ENCODE measurements at regions not wholly inside any gene's neighbourhood (a gene's known extent, or its start where the extent isn't known, plus 50 kb on each side); places are given as distances from the start of the nearest gene placed in this dataset.
A peak's percentile ranks its signal among the peaks of the same experiment; 100 is the strongest.
"Not testable (repeated sequence)": the region's sequence is repeated elsewhere in the genome, so short reads cannot be mapped to it uniquely, and the experiment has no call there.

DNA sequence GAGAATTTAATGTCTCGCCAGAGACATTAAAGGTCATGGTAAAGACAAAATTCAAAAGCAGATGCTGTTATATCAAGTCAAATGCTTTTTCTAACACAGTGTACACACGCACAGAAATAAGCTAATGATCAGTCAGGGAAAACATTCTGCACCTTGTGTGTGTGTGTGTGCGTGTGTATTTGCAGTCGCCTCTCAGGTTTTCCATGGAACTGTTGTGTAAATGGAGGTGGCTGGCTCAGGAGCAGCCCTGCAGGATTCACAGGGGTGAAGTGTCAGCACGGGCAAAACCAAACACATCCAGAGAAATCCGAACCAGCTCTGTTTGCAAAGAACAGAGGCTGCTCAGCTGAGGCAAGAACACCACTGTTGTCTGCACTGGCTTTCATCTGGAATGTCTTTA is 76.2 kb upstream of the YWHAQ start:
- intact Hi-C loops (cut with DNase I) = no loop called here

DNA sequence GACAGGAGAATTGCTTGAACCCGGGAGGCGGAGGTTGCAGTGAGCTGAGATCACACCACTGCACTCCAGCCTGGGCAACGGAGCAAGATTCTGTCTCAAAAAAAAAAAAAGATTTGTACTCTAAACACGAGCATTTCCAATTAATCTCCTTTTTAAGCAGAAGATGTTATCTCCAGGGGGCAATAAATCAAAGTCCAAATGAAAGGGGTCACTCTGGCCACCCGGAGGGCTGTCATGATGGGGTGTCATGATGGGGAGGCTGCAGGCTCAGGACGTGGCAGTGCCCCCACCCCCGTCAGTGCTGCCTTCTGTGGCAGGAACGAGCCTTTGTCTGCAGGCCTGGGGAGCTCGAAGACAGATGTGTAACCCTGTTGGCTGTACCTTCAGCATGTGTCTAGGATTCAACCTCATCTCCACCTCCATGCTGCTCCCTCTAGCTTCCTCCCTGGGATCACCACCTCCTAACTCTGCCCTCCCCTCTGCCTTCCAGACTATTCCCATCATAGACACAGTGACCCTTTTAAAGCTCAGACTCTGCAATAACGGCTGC is 76.9 kb upstream of the YWHAQ start:
- DNase-seq = no peak
- intact Hi-C loops (cut with DNase I) = no loop called here

More for the DNA sequence above, 76.2 kb upstream of the YWHAQ start:
- no peak for DNase-seq

DNA sequence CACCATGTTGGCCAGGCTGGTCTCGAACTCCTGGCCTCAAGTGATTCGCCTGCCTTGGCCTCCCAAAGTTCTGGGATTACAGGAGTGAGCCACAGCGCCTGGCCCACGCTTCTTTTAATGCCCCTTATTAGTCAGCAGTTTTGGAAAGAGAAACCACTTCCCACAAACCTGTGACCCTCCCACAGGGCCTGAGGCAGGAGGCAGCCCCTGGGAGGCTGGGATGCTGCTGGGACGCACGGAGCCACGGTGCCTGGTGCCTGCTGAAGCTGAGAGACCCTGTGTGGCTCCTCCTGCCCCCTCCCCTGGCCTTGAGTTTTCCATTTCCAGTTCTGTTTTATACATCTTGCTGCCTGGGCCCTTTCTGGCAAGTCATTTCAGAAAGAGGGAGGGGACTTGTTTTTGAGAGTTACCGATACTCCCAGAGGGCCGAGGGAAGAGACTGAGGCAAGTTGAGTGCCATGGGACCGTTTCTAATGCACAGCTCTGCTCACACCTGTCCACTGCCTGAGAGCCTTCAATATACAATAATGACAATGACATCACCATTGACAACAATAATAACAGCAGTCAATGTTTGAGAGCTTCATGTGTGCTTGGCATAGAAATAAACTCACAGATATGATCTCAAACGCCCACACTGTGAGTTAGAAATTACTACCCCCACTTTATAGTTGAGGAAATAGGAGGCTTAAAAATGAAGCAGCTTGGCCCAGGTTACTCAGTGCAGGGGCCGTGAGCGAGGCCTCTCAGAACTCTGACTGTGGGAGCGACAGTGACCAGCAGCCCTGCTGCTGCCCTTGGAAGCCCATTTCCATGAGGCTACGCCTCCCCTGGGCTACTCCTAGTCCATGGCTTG is 78.1 kb upstream of the YWHAQ start:
- intact Hi-C loops (cut with DNase I) = no loop called here
- DNase-seq = no peak

DNA sequence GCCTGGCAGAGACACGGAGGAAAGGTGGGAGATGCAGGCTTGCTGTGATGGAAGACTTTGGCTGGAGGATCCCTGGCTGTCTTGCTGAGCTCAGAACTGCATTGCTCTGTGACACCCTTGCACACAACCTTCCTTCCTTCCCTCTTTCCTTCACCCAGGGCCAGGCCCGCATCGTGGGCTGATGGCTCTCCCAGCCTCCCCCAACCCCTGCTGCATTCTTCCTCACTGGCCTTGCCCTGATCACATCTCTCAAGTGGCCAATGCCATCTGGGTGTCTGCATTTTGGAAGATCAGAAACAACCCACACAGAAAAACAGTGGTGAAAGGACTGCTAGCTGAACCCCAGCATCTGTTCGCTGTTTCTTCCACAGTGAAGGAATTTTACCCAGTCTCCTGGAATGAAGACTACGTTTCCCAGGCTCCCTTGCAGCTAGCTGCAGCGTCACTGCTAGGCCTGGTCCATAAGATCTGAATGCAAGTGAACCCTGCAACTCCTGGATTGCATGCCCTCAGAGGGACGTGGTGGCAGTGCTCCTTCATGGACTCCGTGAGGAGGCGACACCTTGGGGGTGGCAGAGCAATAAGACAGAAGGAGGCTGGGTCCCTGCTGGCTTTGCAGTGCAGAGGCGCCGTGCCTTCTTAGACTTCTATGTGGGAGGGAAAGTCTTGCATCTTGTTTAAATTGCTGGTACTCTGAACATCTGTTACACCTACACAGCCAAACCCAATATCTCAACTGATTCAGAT is 78.9 kb upstream of the YWHAQ start:
- intact Hi-C loops (cut with DNase I) = no loop called here
- DNase-seq = peak in 8 of 42 donors; percentile 6 to 33 (median 18)

DNA sequence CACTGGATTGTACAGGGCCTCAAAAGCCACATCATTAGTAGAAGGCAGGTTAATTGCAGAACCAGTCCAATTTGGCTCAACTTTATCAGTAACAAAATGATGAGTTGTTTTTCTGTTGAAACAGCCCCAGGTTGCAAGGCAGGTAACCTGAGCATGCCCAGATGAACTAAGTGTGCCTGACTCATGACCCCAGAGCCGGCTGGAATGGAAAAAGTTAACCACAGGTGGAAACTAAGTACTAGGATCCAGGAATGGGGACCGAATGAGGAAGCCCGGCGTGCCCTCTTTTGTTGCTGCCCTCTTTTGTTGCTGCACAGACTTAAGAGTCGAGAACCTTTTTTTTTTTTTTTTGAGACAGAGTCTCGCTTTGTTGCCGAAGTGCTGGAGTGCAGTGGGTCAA is 79.5 kb upstream of the YWHAQ start:
- intact Hi-C loops (cut with DNase I) = no loop called here
- no peak for DNase-seq

DNA sequence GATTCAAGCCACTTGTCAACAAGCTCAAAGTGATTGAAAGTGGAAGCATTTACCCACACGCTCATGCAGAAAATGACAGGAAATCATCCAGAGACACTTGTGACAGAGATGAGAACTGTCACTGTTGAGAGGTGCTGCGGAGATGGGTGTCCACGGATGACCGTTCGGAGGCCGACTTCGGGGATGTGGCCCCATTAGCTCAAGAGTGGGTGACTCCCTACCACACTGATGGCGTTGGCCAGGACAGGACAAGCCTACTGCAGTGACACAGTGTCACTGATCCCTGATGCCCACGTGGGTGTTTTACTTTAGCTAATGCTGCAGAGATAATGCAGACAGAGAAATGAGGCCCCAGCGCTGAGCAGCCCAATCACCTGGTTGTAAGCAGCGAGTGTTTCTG is 81.5 kb upstream of the YWHAQ start:
- intact Hi-C loops (cut with DNase I) = no loop called here
- no peak for DNase-seq

DNA sequence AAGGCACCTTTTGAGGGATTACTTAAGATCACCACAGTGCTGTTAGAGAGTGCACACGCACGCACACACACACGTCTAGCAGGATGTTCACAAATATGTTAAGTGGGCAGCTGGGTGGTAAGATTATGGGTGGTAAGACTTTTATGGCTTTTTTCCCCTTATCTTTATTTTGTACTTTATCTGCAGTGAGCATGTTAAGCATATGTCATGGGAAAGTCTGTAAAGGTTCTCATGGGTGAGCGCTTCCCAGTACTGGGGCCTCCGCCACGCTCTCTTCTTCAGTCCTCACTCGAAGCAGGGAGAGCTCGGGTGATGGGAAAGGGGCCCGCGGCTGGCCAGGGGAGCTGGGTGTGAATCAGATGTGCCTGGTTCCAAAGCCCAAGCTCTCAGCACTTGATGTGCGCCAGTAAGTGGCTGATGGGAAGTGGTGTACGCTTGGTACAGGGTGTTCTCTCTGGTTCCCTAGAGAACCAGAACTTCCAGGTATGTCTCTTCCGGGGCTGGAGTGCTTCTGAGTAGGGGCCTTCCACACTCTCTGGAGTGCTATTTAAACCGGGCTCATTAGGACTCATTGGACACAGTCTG is 83.9 kb upstream of the YWHAQ start:
- no peak for DNase-seq

DNA sequence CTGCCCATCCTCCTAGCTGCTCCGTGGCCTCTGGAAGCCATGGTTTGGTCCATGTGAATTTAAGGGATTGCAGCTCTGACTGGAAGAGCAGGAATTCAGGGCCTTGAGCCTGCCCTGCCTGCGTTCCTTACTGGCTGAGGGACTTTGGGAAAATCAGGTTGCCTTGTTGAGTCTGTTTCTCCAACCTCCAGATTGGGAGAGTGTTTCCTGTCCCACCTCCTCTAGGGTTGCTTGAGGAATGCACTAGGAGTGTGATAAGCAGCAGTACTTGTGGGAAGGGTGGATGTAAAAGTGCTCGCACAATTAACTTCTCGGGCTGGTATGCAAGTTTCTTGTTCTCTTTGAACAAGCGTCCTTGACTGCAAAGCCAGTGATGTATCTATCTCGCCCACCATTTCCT is 84.4 kb upstream of the YWHAQ start:
- intact Hi-C loops (cut with DNase I) = no loop called here

More for the DNA sequence above, 83.9 kb upstream of the YWHAQ start:
- intact Hi-C loops (cut with DNase I) = no loop called here

DNA sequence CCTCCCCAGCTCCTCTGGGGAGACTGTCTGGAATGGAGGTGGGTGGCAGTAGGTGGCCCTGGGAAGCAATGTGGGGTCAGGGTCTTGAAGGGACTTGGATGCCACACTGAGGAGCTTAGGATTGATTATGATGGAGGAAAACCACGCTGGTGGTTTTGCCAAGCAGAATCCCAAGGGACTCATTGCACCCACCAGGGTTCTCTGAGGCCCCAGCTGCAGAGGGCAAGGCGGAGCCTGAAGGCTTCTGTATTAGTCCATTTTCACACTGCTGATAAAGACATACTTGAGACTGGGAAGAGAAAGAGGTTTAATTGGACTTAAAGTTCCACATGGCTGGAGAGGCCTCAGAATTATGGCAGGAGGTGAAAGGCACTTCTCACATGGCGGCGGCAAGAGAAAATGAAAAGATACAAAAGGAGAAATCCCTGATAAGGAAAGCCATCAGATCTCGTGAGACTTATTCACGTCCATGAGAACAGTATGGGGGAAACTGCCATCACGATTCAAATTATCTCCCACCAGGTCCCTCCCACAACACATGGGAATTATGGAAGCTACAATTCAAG is 87.2 kb upstream of the YWHAQ start:
- DNase-seq = no peak
- intact Hi-C loops (cut with DNase I) = no loop called here

More for the DNA sequence above, 84.4 kb upstream of the YWHAQ start:
- DNase-seq = no peak

DNA sequence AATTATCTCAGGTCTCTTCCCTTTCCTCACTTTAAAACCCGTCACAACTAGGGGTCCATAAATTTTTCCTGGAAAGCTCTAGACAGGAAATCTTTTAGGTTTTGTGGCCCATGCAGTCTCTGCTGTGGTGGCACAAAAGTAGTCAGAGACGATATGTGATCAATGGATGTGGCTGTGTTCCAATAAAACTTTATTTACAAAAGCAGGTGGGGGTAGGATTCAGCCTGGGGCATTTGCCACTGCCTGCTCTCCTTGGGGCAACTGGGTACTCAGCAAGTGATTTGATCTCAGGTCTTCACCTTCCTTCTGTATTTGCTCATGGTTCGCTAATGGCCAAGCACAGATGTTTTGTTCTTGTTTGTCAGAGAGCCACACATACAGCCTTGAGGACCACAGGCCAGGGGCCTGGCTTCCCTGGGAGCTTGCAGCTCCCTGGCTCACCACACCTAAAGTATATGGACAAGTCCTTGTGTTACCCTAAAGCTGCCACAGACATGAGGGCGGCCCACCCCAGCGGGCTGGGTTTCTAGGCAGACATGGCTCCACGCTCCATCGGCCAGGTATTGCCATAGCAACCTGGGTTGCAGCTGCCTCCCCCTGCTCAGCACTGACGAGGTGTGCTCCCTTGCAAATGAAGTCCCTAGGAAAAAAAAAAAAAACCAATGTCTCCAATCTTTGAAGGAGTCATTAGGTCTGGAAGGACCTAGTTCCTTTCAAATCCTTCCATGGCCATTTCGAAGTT is 89.7 kb upstream of the YWHAQ start:
- intact Hi-C loops (cut with DNase I) = no loop called here
- DNase-seq = no peak

DNA sequence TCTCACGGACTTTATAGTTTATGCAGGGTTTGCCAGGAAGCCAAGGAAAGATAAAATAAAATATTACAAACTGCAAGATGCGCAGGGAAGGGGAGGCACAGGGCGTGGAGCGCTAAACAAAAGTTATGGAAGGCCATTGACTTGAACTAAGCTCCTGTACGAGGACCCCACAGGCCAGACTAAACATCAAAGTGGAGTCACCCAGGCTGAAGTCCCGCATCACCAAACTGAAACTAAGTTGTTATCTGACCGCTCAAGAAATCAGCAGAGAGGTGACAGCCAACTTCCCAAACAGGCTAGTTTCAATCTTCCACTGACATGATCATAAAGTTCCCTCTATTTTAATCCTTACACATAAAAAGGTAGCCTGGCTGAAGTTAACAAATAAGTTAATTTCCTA is 90.5 kb upstream of the YWHAQ start:
- intact Hi-C loops (cut with DNase I) = no loop called here
- no peak for DNase-seq

DNA sequence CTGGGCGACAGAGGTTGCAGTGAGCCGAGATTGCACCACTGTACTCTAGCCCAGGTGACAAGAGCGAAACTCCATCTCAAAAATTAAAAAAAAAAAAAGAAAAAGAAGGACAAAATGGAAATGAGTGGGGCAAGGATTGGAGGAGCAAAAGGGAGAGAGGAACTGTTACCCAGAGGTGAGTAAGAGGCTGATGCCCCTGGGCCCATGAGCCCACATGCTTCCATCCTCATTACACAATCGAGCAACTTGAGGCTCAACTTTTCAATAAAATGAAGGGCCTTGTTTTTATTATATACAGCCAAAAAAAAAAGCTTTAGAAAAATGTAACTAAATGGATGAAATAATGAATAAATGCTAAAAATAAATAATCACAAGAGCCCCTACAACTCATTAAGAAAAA is 91.7 kb upstream of the YWHAQ start:
- DNase-seq = no peak
- intact Hi-C loops (cut with DNase I) = no loop called here

DNA sequence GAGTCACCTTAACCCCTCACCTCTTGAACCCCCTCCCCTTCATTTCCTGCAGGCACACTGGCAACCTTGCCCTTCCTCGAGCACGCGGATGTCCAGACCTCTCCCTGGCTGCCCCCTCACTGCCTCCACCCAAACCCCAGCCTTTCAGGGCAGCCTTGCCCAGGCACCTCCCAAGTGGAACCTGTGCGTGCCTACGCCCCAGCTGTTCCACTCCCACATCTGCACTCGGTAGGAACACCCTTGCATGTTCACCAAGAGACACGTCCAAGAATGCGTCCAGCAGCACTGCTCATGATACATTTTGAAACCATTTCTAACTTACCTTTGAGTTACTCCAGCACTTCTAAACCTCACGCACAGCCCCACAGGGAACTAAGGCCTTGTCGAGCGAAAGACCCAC is 93.8 kb upstream of the YWHAQ start:
- intact Hi-C loops (cut with DNase I) = no loop called here
- DNase-seq = no peak

DNA sequence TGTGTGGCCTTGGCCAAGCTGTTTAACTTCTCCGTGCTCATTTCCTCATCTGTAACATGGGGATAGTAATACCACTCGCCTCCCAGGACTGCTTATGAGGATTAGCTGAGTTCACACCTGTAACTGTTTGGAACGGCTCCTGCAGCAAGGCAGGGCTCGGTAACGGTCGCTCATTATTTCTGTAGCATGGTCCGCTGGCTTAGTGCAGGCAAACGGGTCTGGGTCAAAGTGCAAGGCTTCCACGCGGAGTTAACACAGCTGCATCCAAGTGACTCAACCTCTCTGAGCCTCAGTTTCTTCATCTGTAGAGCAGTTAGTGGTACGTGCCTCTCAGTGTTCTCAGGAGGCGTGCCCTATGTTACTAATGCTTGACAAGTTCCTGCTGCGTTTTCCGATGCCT is 94.3 kb upstream of the YWHAQ start:
- no peak for DNase-seq
- intact Hi-C loops (cut with DNase I) = no loop called here

DNA sequence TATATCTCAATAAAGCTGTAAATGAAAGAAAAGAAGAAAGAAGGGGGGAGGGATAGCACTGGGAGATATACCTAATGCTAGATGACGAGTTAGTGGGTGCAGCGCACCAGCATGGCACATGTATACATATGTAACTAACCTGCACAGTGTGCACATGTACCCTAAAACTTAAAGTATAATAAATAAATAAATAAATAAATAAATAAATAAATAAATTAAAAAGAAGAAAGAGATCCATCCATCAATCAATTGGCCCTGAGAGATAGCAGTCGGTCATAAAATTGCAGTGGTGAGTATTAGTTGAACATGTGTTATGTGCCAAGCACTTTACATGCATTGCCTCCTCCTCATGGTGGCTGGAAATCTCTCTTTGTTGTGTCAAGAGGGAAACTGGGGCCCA is 95.2 kb upstream of the YWHAQ start:
- DNase-seq; intact Hi-C loops (cut with DNase I): not testable (repeated sequence)

DNA sequence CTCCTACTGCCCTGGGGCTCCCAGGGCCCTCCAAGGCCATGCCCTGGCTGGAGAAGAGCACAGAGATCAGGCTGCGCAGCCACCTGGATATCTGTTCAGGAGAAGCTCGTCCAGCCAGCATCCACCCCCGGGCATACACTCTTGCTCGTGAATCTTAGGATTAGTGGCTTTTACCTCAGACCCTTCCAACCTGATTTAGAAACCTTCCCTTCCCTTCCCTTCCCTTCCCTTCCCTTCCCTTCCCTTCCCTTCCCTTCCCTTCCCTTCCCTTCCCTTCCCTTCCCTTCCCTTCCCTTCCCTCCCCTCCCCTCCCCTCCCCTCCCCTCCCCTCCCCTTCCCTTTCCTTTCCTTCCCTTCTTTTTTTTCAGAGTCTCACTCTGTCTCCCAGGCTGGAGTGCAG is 99.7 kb upstream of the YWHAQ start:
- DNase-seq; intact Hi-C loops (cut with DNase I): not testable (repeated sequence)

DNA sequence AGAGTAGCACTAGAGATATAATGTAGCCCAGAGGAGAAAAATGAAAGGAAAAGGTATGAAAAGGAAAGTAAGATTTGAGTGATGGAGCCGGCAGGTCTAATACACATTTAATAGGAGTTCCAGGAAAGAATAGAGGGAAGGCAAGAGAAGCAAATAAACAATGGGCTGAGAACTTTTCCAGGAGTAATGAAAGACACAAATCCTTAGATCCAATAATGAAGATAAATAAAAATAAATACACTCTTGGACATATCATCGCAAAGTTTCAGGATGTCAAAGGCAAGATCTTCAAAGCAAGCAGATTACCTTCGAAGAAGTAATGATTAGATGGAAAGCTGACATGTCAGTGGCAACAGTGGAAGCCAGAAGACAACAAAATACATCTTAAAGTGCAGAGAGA is 102.0 kb upstream of the YWHAQ start:
- intact Hi-C loops (cut with DNase I) = no loop called here
- DNase-seq = no peak

DNA sequence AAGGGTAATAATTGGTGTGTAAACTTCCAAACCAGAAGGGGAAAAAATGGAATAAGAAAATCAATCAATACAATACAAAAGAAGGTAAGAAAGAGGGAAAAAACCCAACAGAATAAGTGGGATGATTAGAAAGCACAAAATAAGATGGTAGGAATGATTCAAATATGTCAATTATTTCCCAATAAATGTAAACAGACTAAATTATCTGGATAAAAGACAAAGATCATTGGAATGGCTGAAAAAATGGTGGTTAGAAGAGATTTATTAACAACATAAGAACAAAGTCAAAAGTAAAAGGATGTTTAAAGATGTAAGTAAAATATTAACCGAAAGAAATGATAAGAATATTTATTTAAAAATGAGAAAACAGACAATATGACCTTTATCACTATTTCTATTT is 103.5 kb upstream of the YWHAQ start:
- intact Hi-C loops (cut with DNase I) = no loop called here
- no peak for DNase-seq

DNA sequence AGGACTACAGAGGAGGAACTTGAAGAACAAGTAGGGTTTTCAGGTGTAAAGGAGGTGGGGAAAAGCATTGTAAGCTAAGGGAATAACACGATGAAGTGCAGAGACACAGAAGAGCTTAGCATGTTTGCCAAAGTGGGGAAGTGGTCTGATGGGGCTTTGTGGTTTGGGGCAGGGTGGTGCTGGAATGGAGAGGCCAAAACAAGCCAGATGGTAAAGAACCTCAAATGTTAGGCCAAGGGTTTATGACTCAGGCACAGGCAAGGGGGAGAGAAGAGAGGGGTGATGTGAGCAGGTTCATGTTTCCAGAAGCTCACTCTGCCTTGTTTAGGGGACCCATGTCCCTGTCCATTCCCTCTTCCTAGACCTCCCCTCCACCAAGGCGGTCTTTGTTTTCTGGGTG is 104.5 kb upstream of the YWHAQ start:
- intact Hi-C loops (cut with DNase I) = no loop called here
- no peak for DNase-seq

Data from head of caudate nucleus (tissue), 42 donors.